ENCODE measurements at regions not wholly inside any gene's neighbourhood (a gene's known extent, or its start where the extent isn't known, plus 50 kb on each side); places are given as distances from the start of the nearest gene placed in this dataset.

- no peak for DNase-seq (ENCODE audit: low spot score)
Measured at GRCh38 chr18:60775978-60776377, 403.4 kb upstream of the MC4R start.

- DNase-seq (ENCODE audit: low spot score): no peak
Measured at GRCh38 chr18:60784161-60784560, 411.6 kb upstream of the MC4R start.

- no peak for DNase-seq (ENCODE audit: low spot score)
Measured at GRCh38 chr18:60794802-60795201, 422.2 kb upstream of the MC4R start.

- no peak for DNase-seq (ENCODE audit: low spot score)
Measured at GRCh38 chr18:60804415-60804814, 431.8 kb upstream of the MC4R start.

- DNase-seq (ENCODE audit: low spot score): no peak
Measured at GRCh38 chr18:60809937-60810336, 437.4 kb upstream of the MC4R start.

GRCh38 chr18:60812921-60813320, 440.3 kb upstream of the MC4R start:
- no peak for DNase-seq (ENCODE audit: low spot score)

- DNase-seq (ENCODE audit: low spot score): no peak
Measured at GRCh38 chr18:60826346-60826745, 453.8 kb upstream of the MC4R start.

- no peak for DNase-seq (ENCODE audit: low spot score)
Measured at GRCh38 chr18:60831971-60832370, 459.4 kb upstream of the MC4R start.

- DNase-seq (ENCODE audit: low spot score): no peak
Measured at GRCh38 chr18:60838677-60839076, 466.1 kb upstream of the MC4R start.

GRCh38 chr18:60846396-60846795, 473.8 kb upstream of the MC4R start:
- DNase-seq (ENCODE audit: low spot score): peak; percentile 83

- no peak for DNase-seq (ENCODE audit: low spot score)
Measured at GRCh38 chr18:60847517-60847916, 474.9 kb upstream of the MC4R start.

- DNase-seq (ENCODE audit: low spot score): no peak
Measured at GRCh38 chr18:60861575-60861974, 471.7 kb upstream of the CDH20 start.

GRCh38 chr18:60862988-60863387, 470.2 kb upstream of the CDH20 start:
- DNase-seq (ENCODE audit: low spot score): no peak

- DNase-seq (ENCODE audit: low spot score): no peak
Measured at GRCh38 chr18:60865801-60866200, 467.4 kb upstream of the CDH20 start.

GRCh38 chr18:60870261-60871153, 462.7 kb upstream of the CDH20 start:
- peak; percentile 5 for DNase-seq (ENCODE audit: low spot score)

GRCh38 chr18:60872434-60872833, 460.8 kb upstream of the CDH20 start:
- DNase-seq (ENCODE audit: low spot score): no peak

- no peak for DNase-seq (ENCODE audit: low spot score)
Measured at GRCh38 chr18:60873708-60874107, 459.5 kb upstream of the CDH20 start.

GRCh38 chr18:60875957-60876507, 457.2 kb upstream of the CDH20 start:
- DNase-seq (ENCODE audit: low spot score): no peak

GRCh38 chr18:60880184-60880583, 453.0 kb upstream of the CDH20 start:
- no peak for DNase-seq (ENCODE audit: low spot score)

GRCh38 chr18:60883587-60883986, 449.6 kb upstream of the CDH20 start:
- DNase-seq (ENCODE audit: low spot score): no peak

GRCh38 chr18:60888071-60888624, 445.1 kb upstream of the CDH20 start:
- no peak for DNase-seq (ENCODE audit: low spot score)

GRCh38 chr18:60889442-60889841, 443.8 kb upstream of the CDH20 start:
- no peak for DNase-seq (ENCODE audit: low spot score)

GRCh38 chr18:60891936-60892335, 441.3 kb upstream of the CDH20 start:
- DNase-seq (ENCODE audit: low spot score): no peak

All from SK-N-DZ (cell line).